ENCODE measurements at regions not wholly inside any gene's neighbourhood (a gene's known extent, or its start where the extent isn't known, plus 50 kb on each side); places are given as distances from the start of the nearest gene placed in this dataset.

- TF ChIP-seq RAD21 (conservative IDR thresholded peaks at IDR 0.05), result no peak
- no peak for TF ChIP-seq CTCF (IDR thresholded peaks at IDR 0.05; ENCODE audit: poor library complexity, severe bottlenecking)
- TF ChIP-seq POLR2AphosphoS5 (IDR thresholded peaks at IDR 0.05), result no peak
These were observed 72.5 kb upstream of the GRXCR1 start for GRCh38 chr4:42819863-42820514.
